GM18502 (cell line): ENCODE measurements at regions not wholly inside any gene's neighbourhood (a gene's known extent, or its start where the extent isn't known, plus 50 kb on each side); places are given as distances from the start of the nearest gene placed in this dataset.

ENCODE experiments used
- ATAC-seq: cut with Tn5 transposase; IDR thresholded peaks from one replicate; pipeline ENCODE4 v1.9.1; 2021; ENCODE audit warnings: mild to moderate bottlenecking; ENCODE audit not compliant: unreplicated experiment, poor library complexity

DNA sequence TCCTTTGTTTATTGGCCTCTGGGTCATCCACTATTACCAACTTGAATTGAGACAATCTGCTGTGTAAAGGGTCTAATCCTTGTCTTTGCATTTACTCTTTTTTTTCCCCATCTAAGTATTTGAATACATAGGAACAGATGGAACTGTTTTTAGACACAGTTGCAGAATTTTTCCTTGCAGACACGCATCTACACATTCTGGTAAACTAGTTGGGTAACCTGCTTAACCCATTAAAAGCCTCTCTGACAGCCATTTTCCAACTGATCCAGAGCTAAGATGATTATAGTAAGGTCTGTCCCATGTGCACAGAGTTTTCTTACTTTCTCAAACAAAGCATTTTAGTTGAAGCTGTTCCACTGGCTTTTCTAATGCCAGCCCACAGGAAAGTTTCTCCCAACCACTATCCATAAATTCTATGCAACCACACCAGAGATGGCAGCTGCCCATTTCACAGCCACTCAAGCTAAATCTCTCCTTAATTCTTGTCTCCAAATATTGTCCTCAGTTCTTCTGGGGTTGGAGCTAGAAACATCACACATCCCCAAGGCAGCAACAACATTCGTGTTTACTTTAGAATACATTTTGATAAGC, 492.1 kb downstream of the MAFB start:
- no peak for ATAC-seq

- no peak for ATAC-seq
Observed at GRCh38 chr20:40195742-40196141, 493.3 kb downstream of the MAFB start.

- ATAC-seq, result no peak
Observed at GRCh38 chr20:40192529-40192928, 496.5 kb downstream of the MAFB start.

- ATAC-seq, result no peak
Observed at GRCh38 chr20:40192081-40192480, 497.0 kb downstream of the MAFB start.

DNA sequence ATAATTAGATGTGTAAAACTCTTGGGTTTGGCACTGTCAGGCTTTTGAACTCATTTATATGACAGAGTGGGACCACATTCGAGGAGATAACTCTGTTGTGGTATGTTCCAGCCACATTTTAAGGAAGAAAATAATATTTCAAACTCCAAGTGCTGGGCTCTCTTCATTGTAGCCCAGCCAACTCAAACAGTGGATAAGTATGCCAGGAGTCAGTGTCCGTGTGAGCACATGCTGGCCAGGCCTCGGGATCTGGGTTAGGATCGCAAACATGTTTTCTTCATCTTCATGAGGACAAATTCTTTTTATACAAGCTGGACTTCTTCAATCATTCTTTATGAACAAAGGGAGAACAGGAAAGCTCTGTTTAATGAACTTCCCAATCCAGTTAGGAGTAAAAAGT, 497.5 kb downstream of the MAFB start:
- no peak for ATAC-seq

DNA sequence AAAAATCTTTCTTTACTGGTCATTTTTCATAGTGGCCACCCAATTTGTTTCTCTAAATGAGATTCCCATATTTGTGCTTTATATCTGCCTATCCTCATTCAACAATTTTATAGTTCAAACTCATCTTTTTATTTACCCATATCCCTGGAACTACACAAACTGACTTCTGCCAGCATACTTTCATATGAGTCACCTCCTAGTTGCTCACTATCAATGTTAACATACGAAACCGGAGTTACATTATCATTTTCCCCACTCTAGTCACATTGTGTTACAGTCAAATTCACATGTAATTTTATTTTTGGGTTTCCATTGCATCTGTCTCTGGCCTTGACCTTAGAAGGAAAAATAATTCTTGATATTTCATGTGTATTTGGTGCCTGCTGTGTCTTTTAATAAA, 499.4 kb downstream of the MAFB start:
- no peak for ATAC-seq

- ATAC-seq, result no peak
Observed at GRCh38 chr20:40188319-40188718, 500.7 kb downstream of the MAFB start.

DNA sequence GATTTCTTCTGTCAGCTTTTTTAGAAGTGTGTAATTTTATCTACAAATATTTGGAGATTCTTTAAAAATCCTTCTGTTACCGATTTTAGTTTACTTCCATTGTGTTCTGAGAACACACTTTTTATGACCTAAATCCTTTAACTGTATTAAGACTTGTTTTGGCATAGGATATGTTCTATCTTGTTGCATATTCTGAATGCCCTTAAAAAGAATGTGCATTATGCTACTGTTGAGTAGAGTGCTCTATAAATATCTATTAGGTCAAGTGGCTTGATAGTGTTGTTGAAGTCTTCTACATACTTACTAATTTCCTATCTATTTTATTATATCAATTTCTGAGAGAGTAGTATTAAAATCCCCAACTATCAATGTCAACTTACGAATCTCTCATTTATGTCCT, 502.2 kb downstream of the MAFB start:
- no peak for ATAC-seq

DNA sequence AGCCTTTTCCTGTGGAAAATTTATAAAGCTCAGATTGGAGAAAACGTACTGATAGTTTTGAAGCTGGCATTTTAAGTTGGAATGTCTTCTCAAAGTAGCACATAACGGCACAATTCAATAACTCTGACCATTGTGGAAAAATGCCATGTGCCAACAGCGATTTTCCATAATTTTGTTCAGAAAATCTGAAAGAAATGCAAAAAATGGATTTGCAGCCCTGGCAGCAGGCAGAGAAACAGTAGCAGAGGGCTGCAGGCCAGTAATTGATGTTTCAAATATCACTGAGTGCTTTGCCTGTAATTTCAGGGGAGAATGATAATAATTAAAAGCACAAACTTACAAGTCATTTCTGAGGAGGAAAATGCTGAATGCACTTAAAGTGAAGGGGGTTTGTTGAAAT, 507.4 kb downstream of the MAFB start:
- no peak for ATAC-seq

DNA sequence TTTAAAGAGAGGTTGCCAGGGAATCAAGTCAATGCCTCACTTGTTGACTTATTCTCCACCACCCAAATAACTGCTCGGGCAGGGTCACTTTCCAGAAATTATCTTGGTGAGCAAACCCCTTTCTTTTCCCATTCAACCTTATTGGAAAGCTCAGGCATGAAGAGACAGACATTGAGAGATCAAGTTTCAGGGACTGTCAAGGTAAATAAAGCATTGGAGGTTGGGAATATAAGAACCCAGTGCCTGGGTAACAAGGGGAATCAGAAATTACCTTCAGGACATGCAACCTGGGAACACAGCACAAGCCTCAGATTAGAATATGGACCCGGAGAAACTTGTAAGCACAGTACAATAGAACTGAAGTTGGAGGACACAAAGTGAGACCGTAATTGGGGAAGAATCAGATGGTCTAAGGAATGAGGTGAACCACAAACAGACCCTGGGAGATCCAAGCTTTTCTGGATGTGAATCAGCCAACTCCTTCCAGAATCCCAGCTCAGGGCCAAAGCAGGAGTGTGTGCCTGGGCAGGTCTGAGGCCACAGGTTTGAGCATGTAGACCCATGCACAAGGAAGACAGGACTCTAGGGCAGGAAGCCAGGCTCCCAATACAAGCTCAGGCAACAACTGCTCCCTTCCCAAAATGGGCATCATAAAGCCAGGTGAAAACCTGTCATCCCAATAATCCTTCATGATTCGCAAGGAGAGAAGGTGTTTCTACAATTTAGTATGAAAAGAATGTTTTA, 512.8 kb downstream of the MAFB start:
- ATAC-seq, result no peak

GRCh38 chr20:40175296-40175695, 513.7 kb downstream of the MAFB start:
- no peak for ATAC-seq

GRCh38 chr20:40173872-40174271, 515.2 kb downstream of the MAFB start:
- no peak for ATAC-seq

GRCh38 chr20:40168981-40169620, 519.9 kb downstream of the MAFB start:
- ATAC-seq, result no peak

GRCh38 chr20:40161391-40161790, 527.6 kb downstream of the MAFB start:
- ATAC-seq, result no peak

DNA sequence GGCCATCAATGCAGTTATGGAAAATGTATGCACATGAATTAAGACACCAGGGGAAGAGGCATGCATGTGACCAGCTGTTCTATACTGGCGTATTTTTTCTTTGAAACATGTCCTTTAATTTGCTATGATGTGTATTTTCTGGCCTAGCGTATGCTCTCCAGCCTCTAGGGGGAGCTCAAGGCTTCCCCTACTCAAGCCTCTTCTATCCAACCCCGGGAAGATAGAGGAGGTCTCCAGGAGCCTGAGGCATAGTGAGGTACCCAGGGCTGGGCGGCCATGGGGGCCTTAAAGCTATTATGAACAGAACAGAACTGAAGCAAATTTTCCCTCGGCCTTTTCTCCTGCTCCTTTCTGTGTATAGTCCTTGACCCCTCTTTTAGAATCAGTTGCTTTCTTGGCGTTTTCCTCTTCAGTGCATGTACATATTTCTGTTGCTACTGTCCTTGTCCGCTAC, 528.9 kb downstream of the MAFB start:
- peak; percentile 56 for ATAC-seq

DNA sequence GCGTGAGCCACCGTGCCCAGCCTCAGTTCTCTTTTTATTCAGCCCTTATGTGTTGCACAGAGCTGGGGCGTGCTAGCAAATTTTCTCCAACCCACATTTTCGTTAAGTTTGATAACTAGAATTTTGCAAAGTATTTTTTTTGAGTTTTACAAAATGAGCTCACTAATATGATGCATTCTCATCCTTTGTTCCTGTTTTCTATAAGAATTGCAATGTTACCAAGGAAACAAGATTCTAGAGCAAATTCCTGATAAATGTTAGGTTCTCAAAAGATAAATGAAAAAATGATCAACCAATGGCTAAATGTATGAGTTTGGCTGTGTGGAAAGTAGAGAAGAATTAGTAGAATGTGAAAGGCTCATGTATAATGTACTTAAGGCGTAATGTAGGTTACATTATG, 529.8 kb downstream of the MAFB start:
- ATAC-seq, result no peak

DNA sequence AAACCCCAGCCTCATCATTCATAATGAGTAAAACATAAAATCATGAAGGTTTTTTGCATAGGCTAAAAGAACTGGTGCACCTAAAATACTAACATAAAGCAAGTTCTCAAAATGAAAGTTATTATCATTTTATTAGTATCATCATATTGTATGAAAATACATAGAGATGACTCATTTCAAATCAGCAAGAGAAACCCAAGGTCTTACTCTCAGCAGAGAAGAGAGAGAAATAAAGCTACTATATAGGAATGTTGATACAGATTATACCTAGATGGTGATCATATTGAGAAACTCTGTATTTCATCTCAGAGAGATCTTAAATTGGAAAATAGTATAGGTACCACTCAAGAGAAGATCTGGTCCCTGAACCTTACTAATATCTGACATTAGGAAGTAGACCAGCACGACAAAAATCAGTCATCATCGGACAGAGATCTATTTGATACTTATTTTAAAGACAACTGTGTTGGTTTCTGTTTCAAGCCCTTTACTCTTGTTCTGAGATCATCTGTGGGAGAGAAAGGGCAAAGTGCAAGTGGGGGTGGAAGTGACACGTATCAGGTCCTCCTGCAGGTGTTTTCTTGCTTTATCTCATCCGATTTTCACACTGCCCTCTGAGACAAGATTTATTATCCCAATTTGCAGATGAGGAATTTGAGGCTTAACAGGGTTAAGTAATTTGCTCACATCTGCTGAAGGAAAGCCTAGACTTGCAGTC, 532.3 kb downstream of the MAFB start:
- peak; percentile 92 for ATAC-seq

- no peak for ATAC-seq
Observed at GRCh38 chr20:40154514-40154913, 534.5 kb downstream of the MAFB start.

DNA sequence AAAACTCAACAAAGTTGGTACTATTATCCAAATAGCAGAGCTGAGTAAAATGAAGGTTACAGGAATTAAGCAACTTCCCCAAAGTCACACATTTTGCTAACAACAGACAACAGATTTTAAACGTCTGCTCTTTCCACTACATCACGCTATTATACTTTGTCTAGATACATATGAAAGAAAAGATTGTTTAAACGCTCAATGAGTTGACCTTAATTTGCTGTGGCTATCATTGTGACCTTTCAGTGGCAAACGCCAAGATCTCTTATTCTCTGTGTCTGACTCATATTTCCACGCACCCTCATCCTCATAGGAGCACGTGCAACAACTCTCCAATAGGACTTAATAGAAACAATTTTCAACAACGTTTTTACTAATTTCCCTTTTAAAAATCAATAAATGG, 540.1 kb downstream of the MAFB start:
- ATAC-seq, result no peak

GRCh38 chr20:40146071-40146470, 543.0 kb downstream of the MAFB start:
- ATAC-seq, result no peak

- ATAC-seq, result no peak
Observed at GRCh38 chr20:40144581-40144980, 544.5 kb downstream of the MAFB start.
